Activated CD4-positive, alpha-beta T cell treated with anti-CD3 and anti-CD28 coated beads, Interleukin-2, amount 50 U/mL, for 16 hours (primary cell): ENCODE measurements at regions not wholly inside any gene's neighbourhood (a gene's known extent, or its start where the extent isn't known, plus 50 kb on each side); places are given as distances from the start of the nearest gene placed in this dataset.

Experiments
- DNase-seq: peaks from one replicate; pipeline ENCODE4 v3.0.0-alpha.2; 2020

GRCh38 chr21:27831816-27832569 lies 865.1 kb upstream of the ADAMTS5 start:
- DNase-seq = no peak

DNA sequence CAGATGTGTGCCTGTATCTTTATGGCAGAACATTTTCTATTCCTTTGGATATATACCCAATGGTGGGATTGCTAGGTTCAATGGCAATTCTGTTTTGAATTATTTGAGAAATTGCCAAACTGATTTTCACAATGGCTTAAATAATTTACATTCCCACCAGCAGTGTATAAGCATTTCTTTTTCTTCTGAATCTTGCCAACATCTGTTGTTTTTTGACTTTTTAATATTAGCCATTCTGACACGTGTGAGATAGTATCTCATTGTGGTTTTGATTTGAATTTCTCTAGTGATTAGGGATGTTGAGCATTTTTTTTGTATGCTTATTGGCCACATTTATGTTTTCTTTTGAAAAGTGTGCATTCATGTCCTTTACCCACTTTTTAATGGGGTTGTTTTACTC lies 864.3 kb upstream of the ADAMTS5 start:
- no peak for DNase-seq

DNA sequence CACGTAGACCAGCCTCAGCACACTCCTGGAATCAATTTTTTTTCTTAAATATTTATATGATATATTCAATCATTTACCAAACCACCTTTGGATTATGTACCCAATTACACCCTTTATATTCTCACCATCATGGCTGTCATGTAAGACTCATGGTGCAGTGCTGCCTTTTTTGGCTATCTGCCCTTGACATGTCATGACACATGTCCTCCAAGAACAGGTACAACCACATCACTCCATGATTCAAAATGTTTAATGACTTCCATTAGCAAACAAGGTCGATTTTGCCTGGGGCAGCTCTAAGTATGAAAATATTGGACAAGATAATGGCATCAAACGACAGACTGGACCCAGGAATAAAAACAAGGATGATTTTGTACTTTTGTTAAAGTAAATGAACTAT lies 861.1 kb upstream of the ADAMTS5 start:
- no peak for DNase-seq

- DNase-seq = no peak
Measured at GRCh38 chr21:27825035-27825434, 858.1 kb upstream of the ADAMTS5 start.

GRCh38 chr21:27823652-27824201 lies 856.8 kb upstream of the ADAMTS5 start:
- no peak for DNase-seq

GRCh38 chr21:27820342-27820741 lies 853.5 kb upstream of the ADAMTS5 start:
- DNase-seq = no peak

GRCh38 chr21:27819299-27819698 lies 852.4 kb upstream of the ADAMTS5 start:
- DNase-seq = no peak

- DNase-seq = no peak
Measured at GRCh38 chr21:27818847-27819246, 852.0 kb upstream of the ADAMTS5 start.

DNA sequence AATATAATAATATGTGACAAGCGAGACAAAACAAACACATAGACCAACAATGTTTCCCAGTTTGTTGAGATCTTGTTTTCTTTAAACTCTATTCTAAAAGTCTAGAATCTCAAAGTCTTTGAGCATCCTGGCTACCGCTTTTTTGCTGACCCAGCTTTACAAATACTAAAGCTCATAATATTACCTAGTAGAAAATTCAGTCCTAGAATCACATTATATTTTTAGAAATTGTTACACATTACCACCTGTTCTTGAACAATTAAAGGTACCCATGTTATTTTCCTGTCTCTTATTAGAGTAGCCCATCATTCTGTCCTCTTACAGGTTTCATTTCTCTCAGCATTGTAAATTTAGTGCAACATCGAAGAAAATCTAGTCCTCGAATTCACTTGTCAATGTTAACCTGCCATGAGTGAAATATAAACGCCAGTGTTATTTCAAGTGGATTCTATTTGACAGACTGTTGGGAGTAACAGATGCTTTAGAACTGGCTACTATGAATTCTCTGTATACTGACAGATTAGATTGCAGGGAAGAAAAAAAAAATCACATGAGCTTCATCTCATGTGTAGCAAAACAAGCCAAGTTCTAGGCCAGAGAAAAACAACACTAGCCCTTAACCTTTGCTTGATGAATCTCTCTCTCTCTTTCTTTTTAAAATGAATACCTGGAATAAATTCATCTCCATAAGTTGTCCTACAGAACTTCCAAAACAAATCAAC lies 851.2 kb upstream of the ADAMTS5 start:
- no peak for DNase-seq

- no peak for DNase-seq
Measured at GRCh38 chr21:27817074-27817473, 850.2 kb upstream of the ADAMTS5 start.

- DNase-seq = no peak
Measured at GRCh38 chr21:27816301-27816700, 849.4 kb upstream of the ADAMTS5 start.

- DNase-seq = no peak
Measured at GRCh38 chr21:27814226-27814625, 847.3 kb upstream of the ADAMTS5 start.

- no peak for DNase-seq
Measured at GRCh38 chr21:27813750-27814149, 846.9 kb upstream of the ADAMTS5 start.

GRCh38 chr21:27813344-27813743 lies 846.5 kb upstream of the ADAMTS5 start:
- DNase-seq = no peak

DNA sequence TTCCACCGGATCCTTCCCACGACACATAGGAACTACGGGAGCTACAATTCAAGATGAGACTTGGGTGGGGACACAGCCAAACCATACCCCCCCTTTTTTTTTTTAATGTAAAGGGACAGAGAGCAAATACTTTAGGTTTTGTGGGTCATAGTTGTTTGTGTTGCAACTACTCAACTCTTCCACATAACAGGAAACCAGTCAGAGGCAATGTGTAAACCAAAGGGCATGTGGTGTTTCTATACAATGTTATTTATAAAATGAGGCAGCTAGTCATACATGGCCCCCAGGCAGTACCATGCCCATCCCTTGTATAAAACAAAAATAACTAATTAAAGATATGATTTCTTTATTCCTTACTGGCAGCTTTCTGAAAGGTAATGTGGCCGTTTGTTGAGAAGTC lies 845.4 kb upstream of the ADAMTS5 start:
- no peak for DNase-seq

- DNase-seq = no peak
Measured at GRCh38 chr21:27808923-27809322, 842.0 kb upstream of the ADAMTS5 start.

DNA sequence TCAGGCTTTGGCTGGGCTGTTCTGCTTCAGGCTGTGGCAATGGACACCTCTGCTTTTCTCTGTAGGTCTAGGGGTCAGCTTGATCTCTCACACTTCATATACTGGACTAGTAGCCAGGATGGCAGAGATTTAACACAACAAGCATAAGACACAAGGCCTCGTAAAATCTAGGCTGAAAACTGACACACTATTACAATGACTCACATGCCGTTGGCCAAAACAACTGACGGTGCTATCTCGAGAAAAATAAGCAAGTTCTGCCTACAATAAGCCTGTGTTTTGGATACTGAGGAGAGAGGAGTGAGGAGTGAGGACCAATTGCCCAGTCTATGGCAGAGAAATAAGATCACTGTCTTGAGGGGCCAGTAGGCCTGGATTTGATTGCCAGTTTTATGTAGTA lies 840.7 kb upstream of the ADAMTS5 start:
- DNase-seq = no peak

GRCh38 chr21:27806281-27806680 lies 839.4 kb upstream of the ADAMTS5 start:
- DNase-seq = no peak

- DNase-seq = no peak
Measured at GRCh38 chr21:27805696-27806095, 838.8 kb upstream of the ADAMTS5 start.

DNA sequence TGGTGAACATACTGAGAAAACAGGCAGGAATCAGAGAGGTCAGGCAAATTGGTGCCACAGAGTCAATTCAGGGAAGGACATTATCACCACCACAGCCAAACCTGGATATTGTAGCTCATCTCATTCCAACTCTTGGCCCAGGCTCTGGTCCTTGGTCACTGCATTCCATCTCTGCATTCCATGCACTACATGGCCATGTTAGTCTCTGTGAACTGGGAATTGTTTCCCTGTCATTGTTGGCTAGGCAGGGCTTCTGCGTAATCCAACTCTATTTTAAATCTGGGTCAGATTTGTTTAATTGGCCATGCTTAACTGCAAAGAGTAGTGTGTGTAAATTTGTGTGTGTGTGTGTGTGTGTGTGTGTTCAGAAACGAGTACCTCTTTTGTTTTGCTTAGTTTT lies 837.6 kb upstream of the ADAMTS5 start:
- DNase-seq = no peak

DNA sequence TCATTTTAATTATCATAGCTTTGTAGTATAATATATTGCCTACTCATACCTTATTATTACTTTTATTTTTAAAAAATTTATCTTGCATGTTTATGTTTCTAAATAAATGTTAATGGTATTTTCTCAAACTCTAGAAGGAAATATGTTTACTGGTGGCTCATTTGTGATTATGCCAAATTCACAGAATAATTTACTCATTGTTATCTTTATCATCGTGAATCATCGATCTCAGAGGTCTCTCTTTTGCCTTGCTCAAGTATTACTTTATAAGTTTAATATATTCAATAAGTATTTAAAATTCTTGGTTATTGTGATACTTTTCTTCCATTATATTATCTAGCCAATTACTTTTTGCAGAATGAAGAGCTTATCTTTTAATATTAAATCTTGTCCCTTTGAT lies 836.7 kb upstream of the ADAMTS5 start:
- no peak for DNase-seq

DNA sequence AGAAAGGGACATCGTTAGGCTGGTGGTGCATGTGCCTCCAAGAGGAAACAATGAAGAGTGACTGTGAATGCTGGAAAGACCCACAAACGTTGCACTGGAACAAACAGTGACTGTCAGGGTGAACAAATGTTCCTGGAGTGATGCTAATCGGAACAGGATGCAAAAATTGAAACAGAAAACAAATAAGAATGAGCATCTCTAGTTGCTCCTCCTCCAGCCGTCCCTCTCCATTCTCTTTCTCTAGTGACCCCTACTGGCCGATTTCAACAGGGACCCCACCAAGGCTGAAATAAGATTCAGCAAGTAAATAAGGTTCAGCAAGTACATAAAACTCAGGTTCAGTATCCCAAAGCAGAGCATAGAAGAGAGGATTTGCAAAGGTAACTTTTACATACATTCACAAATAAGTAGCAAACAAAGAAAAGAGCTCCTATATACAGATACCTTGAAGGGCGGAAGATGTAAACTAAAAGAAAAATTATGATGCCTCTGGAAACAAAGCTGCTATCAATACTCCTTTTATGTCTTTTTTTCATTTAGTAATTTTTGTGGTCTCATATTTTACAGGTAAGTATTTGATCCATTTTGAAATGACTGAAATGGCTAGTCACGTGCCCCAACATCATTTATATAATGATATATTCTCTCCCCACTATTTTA lies 836.1 kb upstream of the ADAMTS5 start:
- peak; percentile 46 for DNase-seq

DNA sequence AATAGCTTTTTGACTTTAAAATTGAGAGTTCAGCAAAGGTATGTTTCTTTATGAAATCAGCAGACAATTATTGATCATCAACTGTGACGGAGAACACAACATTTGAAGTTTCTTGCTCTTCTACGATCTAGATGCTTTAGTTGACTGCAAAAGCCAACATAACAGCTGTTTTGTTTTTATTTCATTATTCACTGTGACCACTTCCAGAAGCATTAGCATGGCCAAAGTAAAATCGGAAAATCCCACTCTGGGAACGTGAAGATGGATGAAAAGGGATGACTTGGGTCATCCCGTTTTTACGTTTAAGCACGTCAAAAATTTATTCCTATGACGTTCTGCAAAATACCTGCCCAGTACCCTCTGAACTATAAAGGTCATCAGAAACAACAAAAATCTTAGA lies 833.0 kb upstream of the ADAMTS5 start:
- no peak for DNase-seq

GRCh38 chr21:27796106-27796505 lies 829.2 kb upstream of the ADAMTS5 start:
- no peak for DNase-seq
